ENCODE measurements at regions not wholly inside any gene's neighbourhood (a gene's known extent, or its start where the extent isn't known, plus 50 kb on each side); places are given as distances from the start of the nearest gene placed in this dataset.

GRCh38 chr10:94213980-94214379 lies 148.8 kb downstream of the NOC3L start:
- Histone ChIP-seq H3K9me3 (ENCODE audit: control insufficient read depth in 5 of 5, low read length in 5 of 5) (no peaks in the 10 kb centered on the region), H3K9ac (ENCODE audit: low read length in 5 of 5) (no peak overlapping the region), H3K4me1 (ENCODE audit: control insufficient read depth in 5 of 5, insufficient read depth in 5 of 5, low read length in 5 of 5) (peaks cover 8 to 32% (median 28%) of the 10 kb centered on the region in 5 donors), H3K27ac (ENCODE audit: low read depth, low read length) (no peak overlapping the region), H3K36me3 (ENCODE audit: control insufficient read depth in 5 of 5, insufficient read depth in 5 of 5, low read length in 5 of 5) (no peaks in the 10 kb centered on the region), H3K4me3 (ENCODE audit: low read depth in 1 of 5, low read length in 5 of 5) (no peak overlapping the region), H3K27me3 (ENCODE audit: control insufficient read depth in 5 of 5, insufficient read depth in 4 of 5, low read length in 5 of 5) (no peaks in the 10 kb centered on the region)

GRCh38 chr10:94214481-94214893 lies 148.3 kb downstream of the NOC3L start:
- no peak overlapping the region for H3K27ac ChIP-seq (ENCODE audit: low read depth, low read length)
- no peak overlapping the region for H3K9ac ChIP-seq (ENCODE audit: low read length in 5 of 5)
- H3K27me3 ChIP-seq (ENCODE audit: control insufficient read depth in 5 of 5, insufficient read depth in 4 of 5, low read length in 5 of 5), result no peaks in the 10 kb centered on the region
- H3K4me3 ChIP-seq (ENCODE audit: low read depth in 1 of 5, low read length in 5 of 5), result no peak overlapping the region
- no peaks in the 10 kb centered on the region for H3K36me3 ChIP-seq (ENCODE audit: control insufficient read depth in 5 of 5, insufficient read depth in 5 of 5, low read length in 5 of 5)
- H3K9me3 ChIP-seq (ENCODE audit: control insufficient read depth in 5 of 5, low read length in 5 of 5), result no peaks in the 10 kb centered on the region
- H3K4me1 ChIP-seq (ENCODE audit: control insufficient read depth in 5 of 5, insufficient read depth in 5 of 5, low read length in 5 of 5), result peaks cover 8 to 32% (median 28%) of the 10 kb centered on the region in 5 donors

DNA sequence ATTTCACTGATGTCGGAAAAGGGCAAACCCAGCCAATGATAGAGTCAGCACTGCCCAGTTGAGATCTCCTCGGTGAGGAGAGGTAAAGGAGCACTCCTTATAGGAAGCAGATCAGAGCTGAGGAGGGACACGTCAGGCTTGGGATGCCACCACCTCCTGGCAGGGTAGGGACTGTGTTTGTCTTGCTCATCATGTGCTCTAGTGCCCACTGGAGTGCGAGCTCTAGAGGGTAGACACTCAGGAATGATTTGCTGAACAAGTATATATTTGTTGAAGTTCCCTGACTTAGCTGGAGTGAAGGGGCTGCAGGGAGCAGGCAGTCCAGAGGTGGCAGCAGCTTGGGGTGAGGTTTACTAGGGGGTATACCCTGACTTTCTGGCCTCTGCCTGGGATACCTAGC lies 146.5 kb downstream of the NOC3L start:
- Histone ChIP-seq H3K9me3 (ENCODE audit: control insufficient read depth in 5 of 5, low read length in 5 of 5) (no peaks in the 10 kb centered on the region), H3K36me3 (ENCODE audit: control insufficient read depth in 5 of 5, insufficient read depth in 5 of 5, low read length in 5 of 5) (no peaks in the 10 kb centered on the region), H3K9ac (ENCODE audit: low read length in 5 of 5) (no peak overlapping the region), H3K4me1 (ENCODE audit: control insufficient read depth in 5 of 5, insufficient read depth in 5 of 5, low read length in 5 of 5) (peaks cover 3 to 19% (median 12%) of the 10 kb centered on the region in 5 donors), H3K27ac (ENCODE audit: low read depth, low read length) (no peak overlapping the region), H3K4me3 (ENCODE audit: low read depth in 1 of 5, low read length in 5 of 5) (no peak overlapping the region), H3K27me3 (ENCODE audit: control insufficient read depth in 5 of 5, insufficient read depth in 4 of 5, low read length in 5 of 5) (no peaks in the 10 kb centered on the region)

DNA sequence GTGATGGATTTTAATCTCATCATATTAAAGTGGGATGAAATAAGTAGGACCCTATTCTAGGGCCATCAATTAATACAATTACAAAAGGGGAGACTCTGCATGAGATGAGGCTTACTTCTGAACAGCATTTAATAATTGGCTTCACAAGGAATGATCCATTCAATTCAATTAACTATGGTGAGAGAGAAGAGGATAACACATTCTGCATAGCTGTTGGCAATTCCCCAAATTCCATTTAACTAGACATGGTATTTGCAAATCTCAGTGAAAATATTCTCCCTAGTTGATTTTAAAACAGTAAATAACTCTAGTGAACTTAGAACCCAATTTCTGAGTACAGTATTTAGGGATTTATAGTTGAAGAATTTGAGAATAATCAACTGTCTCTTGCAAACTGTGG lies 145.3 kb downstream of the NOC3L start:
- Histone ChIP-seq H3K4me3 (ENCODE audit: low read depth in 1 of 5, low read length in 5 of 5) (no peak overlapping the region), H3K9ac (ENCODE audit: low read length in 5 of 5) (no peak overlapping the region), H3K27me3 (ENCODE audit: control insufficient read depth in 5 of 5, insufficient read depth in 4 of 5, low read length in 5 of 5) (no peaks in the 10 kb centered on the region), H3K4me1 (ENCODE audit: control insufficient read depth in 5 of 5, insufficient read depth in 5 of 5, low read length in 5 of 5) (peaks cover 3 to 19% (median 10%) of the 10 kb centered on the region in 5 donors), H3K9me3 (ENCODE audit: control insufficient read depth in 5 of 5, low read length in 5 of 5) (no peaks in the 10 kb centered on the region), H3K27ac (ENCODE audit: low read depth, low read length) (no peak overlapping the region), H3K36me3 (ENCODE audit: control insufficient read depth in 5 of 5, insufficient read depth in 5 of 5, low read length in 5 of 5) (no peaks in the 10 kb centered on the region)

- H3K36me3 ChIP-seq (ENCODE audit: control insufficient read depth in 5 of 5, insufficient read depth in 5 of 5, low read length in 5 of 5), result no peaks in the 10 kb centered on the region
- no peak overlapping the region for H3K27ac ChIP-seq (ENCODE audit: low read depth, low read length)
- H3K27me3 ChIP-seq (ENCODE audit: control insufficient read depth in 5 of 5, insufficient read depth in 4 of 5, low read length in 5 of 5), result no peaks in the 10 kb centered on the region
- no peak overlapping the region for H3K4me3 ChIP-seq (ENCODE audit: low read depth in 1 of 5, low read length in 5 of 5)
- H3K9ac ChIP-seq (ENCODE audit: low read length in 5 of 5), result no peak overlapping the region
- no peaks in the 10 kb centered on the region for H3K9me3 ChIP-seq (ENCODE audit: control insufficient read depth in 5 of 5, low read length in 5 of 5)
- H3K4me1 ChIP-seq (ENCODE audit: control insufficient read depth in 5 of 5, insufficient read depth in 5 of 5, low read length in 5 of 5), result peaks cover 0 to 13% (median 4%) of the 10 kb centered on the region in 5 donors
Measured at GRCh38 chr10:94218493-94219183, 144.1 kb downstream of the NOC3L start.

DNA sequence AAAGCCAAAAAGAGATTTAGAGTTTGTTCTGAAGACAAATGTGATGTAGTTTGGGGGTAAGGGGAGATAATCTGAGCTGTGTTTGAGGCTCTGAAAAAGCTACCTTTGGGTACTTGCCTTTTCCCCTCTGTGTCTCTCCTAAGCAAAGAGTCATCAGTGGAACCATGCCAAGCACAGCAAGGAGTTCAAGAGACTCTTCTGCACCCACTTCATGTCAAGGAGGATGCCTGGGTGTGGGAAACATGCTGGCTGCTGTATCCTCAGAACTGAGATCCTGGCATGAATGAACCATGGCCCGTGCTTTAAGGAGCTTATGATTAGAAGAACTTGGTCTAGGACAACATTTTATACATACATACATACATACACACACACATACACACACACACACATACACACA lies 142.9 kb downstream of the NOC3L start:
- H3K4me3 ChIP-seq (ENCODE audit: low read depth in 1 of 5, low read length in 5 of 5), result no peak overlapping the region
- H3K27ac ChIP-seq (ENCODE audit: low read depth, low read length), result no peak overlapping the region
- no peaks in the 10 kb centered on the region for H3K9me3 ChIP-seq (ENCODE audit: control insufficient read depth in 5 of 5, low read length in 5 of 5)
- H3K36me3 ChIP-seq (ENCODE audit: control insufficient read depth in 5 of 5, insufficient read depth in 5 of 5, low read length in 5 of 5), result no peaks in the 10 kb centered on the region
- no peak overlapping the region for H3K9ac ChIP-seq (ENCODE audit: low read length in 5 of 5)
- H3K4me1 ChIP-seq (ENCODE audit: control insufficient read depth in 5 of 5, insufficient read depth in 5 of 5, low read length in 5 of 5), result peaks cover 0 to 5% (median 3%) of the 10 kb centered on the region in 5 donors
- no peaks in the 10 kb centered on the region for H3K27me3 ChIP-seq (ENCODE audit: control insufficient read depth in 5 of 5, insufficient read depth in 4 of 5, low read length in 5 of 5)

GRCh38 chr10:94220717-94221116 lies 142.0 kb downstream of the NOC3L start:
- peaks cover 0 to 5% (median 3%) of the 10 kb centered on the region in 5 donors for H3K4me1 ChIP-seq (ENCODE audit: control insufficient read depth in 5 of 5, insufficient read depth in 5 of 5, low read length in 5 of 5)
- H3K4me3 ChIP-seq (ENCODE audit: low read depth in 1 of 5, low read length in 5 of 5), result no peak overlapping the region
- no peak overlapping the region for H3K9ac ChIP-seq (ENCODE audit: low read length in 5 of 5)
- H3K9me3 ChIP-seq (ENCODE audit: control insufficient read depth in 5 of 5, low read length in 5 of 5), result no peaks in the 10 kb centered on the region
- H3K27ac ChIP-seq (ENCODE audit: low read depth, low read length), result no peak overlapping the region
- no peaks in the 10 kb centered on the region for H3K27me3 ChIP-seq (ENCODE audit: control insufficient read depth in 5 of 5, insufficient read depth in 4 of 5, low read length in 5 of 5)
- no peaks in the 10 kb centered on the region for H3K36me3 ChIP-seq (ENCODE audit: control insufficient read depth in 5 of 5, insufficient read depth in 5 of 5, low read length in 5 of 5)

GRCh38 chr10:94223702-94224370 lies 138.9 kb downstream of the NOC3L start:
- no peaks in the 10 kb centered on the region for H3K27me3 ChIP-seq (ENCODE audit: control insufficient read depth in 5 of 5, insufficient read depth in 4 of 5, low read length in 5 of 5)
- H3K4me1 ChIP-seq (ENCODE audit: control insufficient read depth in 5 of 5, insufficient read depth in 5 of 5, low read length in 5 of 5), result peaks cover 0 to 8% (median 0%) of the 10 kb centered on the region in 5 donors
- H3K27ac ChIP-seq (ENCODE audit: low read depth, low read length), result no peak overlapping the region
- H3K9me3 ChIP-seq (ENCODE audit: control insufficient read depth in 5 of 5, low read length in 5 of 5), result no peaks in the 10 kb centered on the region
- no peaks in the 10 kb centered on the region for H3K36me3 ChIP-seq (ENCODE audit: control insufficient read depth in 5 of 5, insufficient read depth in 5 of 5, low read length in 5 of 5)
- H3K9ac ChIP-seq (ENCODE audit: low read length in 5 of 5), result no peak overlapping the region
- no peak overlapping the region for H3K4me3 ChIP-seq (ENCODE audit: low read depth in 1 of 5, low read length in 5 of 5)

DNA sequence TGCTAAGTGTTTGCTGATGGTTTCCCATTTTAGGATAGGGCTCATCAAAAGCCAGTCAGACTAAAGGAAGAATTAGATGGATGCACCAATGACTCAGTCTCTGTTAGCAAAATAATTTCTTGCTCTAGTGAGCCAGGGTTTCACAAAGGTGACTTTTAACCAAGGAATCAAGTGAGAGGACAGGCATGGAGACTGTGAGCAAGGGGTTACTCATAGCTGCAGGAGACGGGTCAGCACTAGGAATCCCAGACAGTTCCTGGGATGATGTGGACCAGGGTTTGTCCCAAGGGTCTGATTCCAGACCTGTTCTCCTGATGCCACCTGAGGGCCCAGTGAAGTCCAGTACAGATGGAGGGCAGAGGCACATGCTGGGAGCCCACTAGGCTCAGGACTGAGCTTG lies 138.1 kb downstream of the NOC3L start:
- Histone ChIP-seq H3K4me3 (ENCODE audit: low read depth in 1 of 5, low read length in 5 of 5) (no peak overlapping the region), H3K9me3 (ENCODE audit: control insufficient read depth in 5 of 5, low read length in 5 of 5) (no peaks in the 10 kb centered on the region), H3K9ac (ENCODE audit: low read length in 5 of 5) (no peak overlapping the region), H3K4me1 (ENCODE audit: control insufficient read depth in 5 of 5, insufficient read depth in 5 of 5, low read length in 5 of 5) (peaks cover 0 to 8% (median 0%) of the 10 kb centered on the region in 5 donors), H3K36me3 (ENCODE audit: control insufficient read depth in 5 of 5, insufficient read depth in 5 of 5, low read length in 5 of 5) (no peaks in the 10 kb centered on the region), H3K27ac (ENCODE audit: low read depth, low read length) (no peak overlapping the region), H3K27me3 (ENCODE audit: control insufficient read depth in 5 of 5, insufficient read depth in 4 of 5, low read length in 5 of 5) (no peaks in the 10 kb centered on the region)

GRCh38 chr10:94225589-94225988 lies 137.2 kb downstream of the NOC3L start:
- Histone ChIP-seq H3K4me1 (ENCODE audit: control insufficient read depth in 5 of 5, insufficient read depth in 5 of 5, low read length in 5 of 5) (peaks cover 0 to 8% (median 0%) of the 10 kb centered on the region in 5 donors), H3K4me3 (ENCODE audit: low read depth in 1 of 5, low read length in 5 of 5) (no peak overlapping the region), H3K9ac (ENCODE audit: low read length in 5 of 5) (no peak overlapping the region), H3K27ac (ENCODE audit: low read depth, low read length) (no peak overlapping the region), H3K27me3 (ENCODE audit: control insufficient read depth in 5 of 5, insufficient read depth in 4 of 5, low read length in 5 of 5) (no peaks in the 10 kb centered on the region), H3K36me3 (ENCODE audit: control insufficient read depth in 5 of 5, insufficient read depth in 5 of 5, low read length in 5 of 5) (no peaks in the 10 kb centered on the region), H3K9me3 (ENCODE audit: control insufficient read depth in 5 of 5, low read length in 5 of 5) (no peaks in the 10 kb centered on the region)
